ENCODE measurements at regions not wholly inside any gene's neighbourhood (a gene's known extent, or its start where the extent isn't known, plus 50 kb on each side); places are given as distances from the start of the nearest gene placed in this dataset.

GRCh38 chr3:89974903-89975519, 867.6 kb downstream of the EPHA3 start:
- no peak for ATAC-seq (ENCODE audit: low FRiP score in 2 of 2)
- Histone ChIP-seq H3K27ac (no peak overlapping the region), H3K27me3 (no peaks in the 10 kb centered on the region), H3K4me1 (no peaks in the 10 kb centered on the region), H3K9me3 (no peaks in the 10 kb centered on the region), H3K36me3 (no peaks in the 10 kb centered on the region), H3K4me3 (no peak overlapping the region)
- TF ChIP-seq POLR2AphosphoS5 (IDR thresholded peaks at IDR 0.05) (no peak), EP300 (IDR thresholded peaks at IDR 0.05) (no peak), CTCF (IDR thresholded peaks at IDR 0.05) (no peak), POLR2A (IDR thresholded peaks at IDR 0.05) (no peak)
- 77 to 78% methylated on average over 5 of the region's 5 CpGs for WGBS, 2 donors
- no peak for DNase-seq

GRCh38 chr3:89983449-89983848, 876.0 kb downstream of the EPHA3 start:
- no peak for TF ChIP-seq CTCF (IDR thresholded peaks at IDR 0.05)
- TF ChIP-seq POLR2AphosphoS5 (IDR thresholded peaks at IDR 0.05), result no peak
- TF ChIP-seq POLR2A (IDR thresholded peaks at IDR 0.05), result no peak
- Histone ChIP-seq H3K27me3 (no peaks in the 10 kb centered on the region), H3K4me1 (no peaks in the 10 kb centered on the region), H3K27ac (no peak overlapping the region), H3K9me3 (no peaks in the 10 kb centered on the region), H3K4me3 (no peak overlapping the region), H3K36me3 (no peaks in the 10 kb centered on the region)
- ATAC-seq (ENCODE audit: low FRiP score in 2 of 2) (no peak), DNase-seq (no peak)
- 88 to 91% methylated on average over 2 of the region's 2 CpGs for WGBS, 2 donors

GRCh38 chr3:90005281-90005847, 897.9 kb downstream of the EPHA3 start:
- TF ChIP-seq EP300 (IDR thresholded peaks at IDR 0.05) (no peak), POLR2A (IDR thresholded peaks at IDR 0.05) (no peak), CTCF (IDR thresholded peaks at IDR 0.05) (no peak), POLR2AphosphoS5 (IDR thresholded peaks at IDR 0.05) (no peak)
- Histone ChIP-seq H3K9me3 (no peaks in the 10 kb centered on the region), H3K27me3 (no peaks in the 10 kb centered on the region), H3K4me1 (peaks cover 0 to 3% (median 1%) of the 10 kb centered on the region in 4 donors), H3K4me3 (no peak overlapping the region), H3K27ac (no peak overlapping the region), H3K36me3 (no peaks in the 10 kb centered on the region)
- no peak for ATAC-seq (ENCODE audit: low FRiP score in 2 of 2)
- no peak for DNase-seq
- WGBS, 2 donors, result 87 to 88% methylated on average over 4 of the region's 4 CpGs

- TF ChIP-seq CTCF (IDR thresholded peaks at IDR 0.05) (no peak), EP300 (IDR thresholded peaks at IDR 0.05) (no peak), POLR2AphosphoS5 (IDR thresholded peaks at IDR 0.05) (peak in 1 of 2 donors; percentile 14), POLR2A (IDR thresholded peaks at IDR 0.05) (no peak)
- peaks cover 0 to 5% (median 4%) of the 10 kb centered on the region in 4 donors for H3K4me1 ChIP-seq
- WGBS, 2 donors, result 16 to 21% methylated on average over 3 of the region's 3 CpGs
- ATAC-seq (ENCODE audit: low FRiP score in 2 of 2), result peak in 1 of 2 donors; percentile 23
- H3K27me3 ChIP-seq, result no peaks in the 10 kb centered on the region
- no peak overlapping the region for H3K4me3 ChIP-seq
- no peaks in the 10 kb centered on the region for H3K36me3 ChIP-seq
- no peak overlapping the region for H3K27ac ChIP-seq
- no peak for DNase-seq
- no peaks in the 10 kb centered on the region for H3K9me3 ChIP-seq
These were observed 900.5 kb downstream of the EPHA3 start for GRCh38 chr3:90007778-90008499.
